Activated T-helper 9 cell treated with anti-CD3 and anti-CD28 coated beads, Interleukin-2, amount 50 U/mL, for 16 hours (primary cell): ENCODE measurements at regions not wholly inside any gene's neighbourhood (a gene's known extent, or its start where the extent isn't known, plus 50 kb on each side); places are given as distances from the start of the nearest gene placed in this dataset.
"Not testable (repeated sequence)": the region's sequence is repeated elsewhere in the genome, so short reads cannot be mapped to it uniquely, and the experiment has no call there.

Source experiments
- DNase-seq: peaks from one replicate; pipeline ENCODE4 v3.0.0-alpha.2; 2020; ENCODE audit warnings: low read depth

DNA sequence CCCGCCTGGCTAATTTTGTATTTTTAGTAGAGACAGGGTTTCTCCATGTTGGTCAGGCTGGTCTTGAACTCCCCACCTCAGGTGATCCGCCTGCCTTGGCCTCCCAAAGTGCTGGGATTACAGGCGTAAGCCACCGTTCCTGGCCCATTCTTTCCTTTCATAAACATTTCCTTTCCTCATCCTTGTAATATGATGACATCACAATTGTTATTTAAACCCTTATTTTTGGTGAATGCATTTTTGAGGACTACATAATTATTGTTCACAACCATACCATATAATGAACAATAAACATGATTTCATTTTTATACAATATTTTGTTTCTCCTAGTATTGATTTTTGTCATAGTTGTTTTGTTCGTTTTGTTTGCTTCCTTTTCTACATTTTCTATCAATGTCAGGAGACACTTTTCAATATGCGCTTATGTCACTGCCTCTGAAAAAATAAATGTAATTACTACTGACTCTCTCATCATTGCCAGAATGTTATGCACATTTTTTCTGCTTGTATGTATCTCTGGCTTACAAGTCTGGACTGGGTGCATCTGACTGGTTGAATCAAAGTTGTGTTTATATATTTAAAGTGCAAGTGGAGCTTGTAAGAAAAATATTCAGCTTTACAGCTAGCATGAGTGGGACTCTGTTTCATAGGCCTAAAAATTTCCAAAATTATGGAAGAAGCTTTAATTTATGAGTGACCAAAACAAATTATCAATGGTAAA is 2286.3 kb upstream of the RAG2 start:
- DNase-seq, result no peak

DNA sequence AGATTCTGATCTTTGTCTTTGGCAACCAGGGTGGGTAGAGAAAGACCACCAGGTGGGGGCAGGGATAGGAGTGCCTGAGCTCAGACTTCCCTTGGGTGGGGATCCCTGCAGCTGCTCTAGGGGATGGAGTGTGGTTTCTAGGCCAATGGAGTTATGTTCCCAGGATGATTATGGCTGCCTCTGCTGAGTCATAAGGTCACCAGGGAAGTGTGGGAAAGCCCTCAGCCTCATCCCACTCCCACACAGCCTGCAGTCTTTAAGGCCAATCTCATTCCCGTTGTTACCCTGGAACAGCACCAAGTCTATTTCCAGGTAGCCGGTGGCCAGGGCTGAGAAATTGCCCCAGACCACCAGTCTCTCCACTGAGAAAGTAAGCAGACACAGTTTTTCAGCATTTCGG is 2269.3 kb upstream of the RAG2 start:
- DNase-seq, result no peak

- DNase-seq, result no peak
Measured at GRCh38 chr11:38865922-38866321, 2267.9 kb upstream of the RAG2 start.

GRCh38 chr11:38842991-38843390 is 2245.0 kb upstream of the RAG2 start:
- no peak for DNase-seq

- DNase-seq, result no peak
Measured at GRCh38 chr11:38839071-38839470, 2241.0 kb upstream of the RAG2 start.

DNA sequence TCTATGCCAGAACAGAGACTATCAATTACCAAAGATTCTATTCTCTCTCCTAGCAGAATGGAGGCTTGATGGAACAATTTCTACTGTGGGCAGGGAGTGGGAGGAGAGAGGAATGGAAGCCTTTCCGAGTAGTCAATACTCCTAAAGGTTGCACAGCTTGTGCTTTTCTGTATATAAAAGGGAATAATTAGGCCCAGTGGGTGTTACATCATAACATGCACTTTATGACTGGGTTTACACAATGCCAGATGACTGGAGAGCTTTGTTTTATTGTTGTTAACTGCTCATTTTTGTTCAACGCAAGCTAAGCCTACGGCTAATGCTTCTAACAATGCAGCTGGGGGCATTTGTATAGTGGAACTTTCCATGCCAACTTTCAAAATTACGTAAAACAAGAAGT is 2237.9 kb upstream of the RAG2 start:
- no peak for DNase-seq

DNA sequence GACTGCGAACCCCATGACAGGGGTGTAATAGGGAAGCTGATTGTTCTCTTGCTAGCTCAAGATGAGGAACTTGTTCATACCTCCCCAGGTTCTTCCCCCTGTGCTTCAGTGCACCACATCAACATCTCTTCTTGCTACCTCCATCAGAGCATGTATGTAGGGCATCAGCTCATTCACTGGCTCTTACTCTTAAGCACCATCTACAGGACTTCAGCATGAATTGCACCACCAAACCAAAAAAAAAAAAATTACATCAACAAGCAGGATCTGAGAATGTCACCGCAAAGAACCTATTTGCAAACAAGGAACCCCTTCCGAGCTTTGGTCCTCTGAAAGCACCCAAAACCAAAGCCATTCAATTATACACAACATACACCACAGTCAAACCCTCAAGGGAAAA is 2226.5 kb upstream of the RAG2 start:
- no peak for DNase-seq

DNA sequence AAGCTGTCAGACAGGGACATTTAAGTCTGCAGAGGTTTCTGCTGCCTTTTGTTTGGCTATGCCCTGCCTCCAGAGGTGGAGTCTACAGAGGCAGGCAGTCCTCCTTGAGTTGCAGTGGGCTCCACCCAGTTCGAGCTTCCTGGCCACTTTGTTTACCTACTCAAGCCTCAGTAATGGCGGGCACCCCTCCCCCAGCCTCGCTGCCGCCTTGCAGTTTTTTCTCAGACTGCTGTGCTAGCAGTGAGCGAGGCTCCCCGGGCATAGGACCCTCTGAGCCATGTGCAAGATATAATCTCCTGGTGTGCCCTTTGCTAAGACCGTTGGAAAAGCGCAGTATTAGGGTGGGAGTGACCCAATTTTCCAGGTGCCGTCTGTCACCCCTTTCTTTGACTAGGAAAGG is 2223.8 kb upstream of the RAG2 start:
- not testable (repeated sequence) for DNase-seq

- no peak for DNase-seq
Measured at GRCh38 chr11:38819981-38820380, 2221.9 kb upstream of the RAG2 start.

GRCh38 chr11:38818720-38819119 is 2220.7 kb upstream of the RAG2 start:
- DNase-seq, result no peak

DNA sequence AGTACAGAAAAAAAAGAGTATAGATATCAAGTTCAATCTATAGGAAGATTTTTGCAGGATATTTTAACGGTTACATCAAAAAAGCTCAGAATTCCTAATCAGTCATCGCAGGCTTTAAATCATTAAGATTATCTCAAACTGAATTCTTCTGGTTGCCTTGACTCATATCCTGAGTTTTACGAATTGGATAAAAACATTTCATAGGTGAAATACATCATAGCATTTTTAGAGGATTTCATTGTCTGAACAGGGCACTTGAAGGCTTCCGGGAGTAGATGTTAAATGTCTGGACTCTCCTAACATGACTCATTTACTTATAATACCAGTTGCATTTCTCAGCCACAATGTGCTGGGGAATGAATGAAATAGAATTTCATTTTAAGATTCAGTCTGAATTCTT is 2216.6 kb upstream of the RAG2 start:
- no peak for DNase-seq

DNA sequence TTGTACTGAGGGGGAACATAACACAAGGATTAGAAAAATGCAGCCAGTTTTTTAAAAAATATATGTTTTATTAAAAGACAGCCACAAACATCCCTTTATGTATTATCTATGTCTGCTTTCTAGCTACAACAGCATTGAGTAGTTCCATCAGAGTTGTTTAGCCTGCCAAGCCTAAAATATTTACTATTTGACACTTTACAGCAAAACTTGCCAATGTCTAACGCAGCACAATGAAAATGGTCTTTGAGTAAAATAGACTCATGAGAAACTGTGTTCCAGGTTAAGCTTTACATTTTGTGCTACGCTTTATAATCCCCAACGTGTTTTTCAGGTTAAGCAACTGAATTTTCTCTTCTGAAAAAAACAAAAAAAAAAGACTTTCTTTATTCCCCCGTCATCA is 2211.5 kb upstream of the RAG2 start:
- no peak for DNase-seq

DNA sequence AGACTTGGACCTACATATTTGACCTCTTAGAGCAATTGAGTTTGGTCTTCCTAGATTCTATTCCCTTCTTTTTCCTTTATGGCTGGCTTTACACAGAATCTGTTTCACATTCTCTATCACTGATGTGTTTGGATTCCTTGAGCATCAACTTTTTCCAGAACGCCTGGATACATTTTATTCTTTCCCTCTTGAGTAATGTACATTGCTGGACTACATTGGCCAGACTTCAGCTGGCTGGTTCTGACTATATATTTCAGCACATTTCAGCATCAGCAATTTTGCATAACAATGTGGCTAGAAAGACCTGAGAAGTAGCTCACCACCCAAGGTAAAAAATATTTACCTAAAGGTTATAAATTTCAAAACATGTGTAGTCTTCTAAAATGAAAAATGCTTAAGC is 2198.2 kb upstream of the RAG2 start:
- no peak for DNase-seq

- no peak for DNase-seq
Measured at GRCh38 chr11:38795027-38795426, 2197.0 kb upstream of the RAG2 start.

DNA sequence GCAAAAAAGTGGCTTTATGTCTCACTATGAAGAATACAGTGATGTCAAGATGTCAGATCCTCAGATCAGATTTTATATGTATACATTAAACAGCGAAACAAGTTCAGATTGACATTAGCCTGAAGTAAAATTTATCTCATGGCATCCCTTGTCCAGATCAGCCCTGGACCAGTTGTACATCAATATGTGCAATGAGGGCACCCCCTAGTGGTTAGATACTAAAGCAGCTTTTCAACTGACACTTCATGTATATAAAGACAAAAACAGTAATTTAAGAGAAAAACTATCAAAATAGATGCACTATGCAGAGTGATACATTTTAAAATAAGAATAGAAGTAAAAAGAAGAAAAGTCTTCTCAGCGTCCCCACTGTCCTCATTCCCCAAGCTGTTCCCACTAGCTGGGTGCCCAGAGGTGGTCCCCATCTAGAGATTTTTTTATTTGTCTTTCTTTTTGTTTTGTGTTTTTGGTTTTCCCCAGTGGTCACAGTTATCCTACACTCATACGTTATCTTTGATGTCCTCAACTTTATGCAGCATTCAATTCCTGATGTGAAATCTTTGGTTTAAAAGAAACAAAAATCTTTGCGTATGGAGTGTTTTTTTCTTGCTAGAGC is 2193.4 kb upstream of the RAG2 start:
- no peak for DNase-seq

GRCh38 chr11:38788561-38788960 is 2190.5 kb upstream of the RAG2 start:
- no peak for DNase-seq

GRCh38 chr11:38784164-38784563 is 2186.1 kb upstream of the RAG2 start:
- DNase-seq, result no peak

- DNase-seq, result no peak
Measured at GRCh38 chr11:38766796-38767195, 2168.8 kb upstream of the RAG2 start.

GRCh38 chr11:38759394-38759793 is 2161.4 kb upstream of the RAG2 start:
- DNase-seq, result no peak

- DNase-seq, result no peak
Measured at GRCh38 chr11:38756537-38756936, 2158.5 kb upstream of the RAG2 start.

DNA sequence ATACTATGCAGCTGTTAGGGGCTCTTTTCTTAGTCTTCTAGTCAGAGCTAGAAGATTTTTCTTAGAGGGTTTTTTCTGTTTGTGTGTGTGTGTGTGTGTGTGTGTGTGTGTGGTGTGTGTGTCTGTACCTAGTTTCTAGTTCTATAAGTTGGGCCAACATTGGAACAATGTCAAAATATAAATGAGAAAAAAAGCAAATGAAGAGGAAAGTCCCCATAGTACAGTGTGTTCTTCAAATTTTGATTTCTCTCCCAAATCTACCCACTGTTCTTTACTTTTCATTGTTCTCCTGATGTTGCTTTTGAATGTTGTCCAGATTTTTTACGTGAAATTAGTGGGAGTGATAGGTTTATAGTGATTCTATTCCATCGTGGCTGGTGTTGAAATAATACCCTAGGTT is 2153.4 kb upstream of the RAG2 start:
- no peak for DNase-seq

DNA sequence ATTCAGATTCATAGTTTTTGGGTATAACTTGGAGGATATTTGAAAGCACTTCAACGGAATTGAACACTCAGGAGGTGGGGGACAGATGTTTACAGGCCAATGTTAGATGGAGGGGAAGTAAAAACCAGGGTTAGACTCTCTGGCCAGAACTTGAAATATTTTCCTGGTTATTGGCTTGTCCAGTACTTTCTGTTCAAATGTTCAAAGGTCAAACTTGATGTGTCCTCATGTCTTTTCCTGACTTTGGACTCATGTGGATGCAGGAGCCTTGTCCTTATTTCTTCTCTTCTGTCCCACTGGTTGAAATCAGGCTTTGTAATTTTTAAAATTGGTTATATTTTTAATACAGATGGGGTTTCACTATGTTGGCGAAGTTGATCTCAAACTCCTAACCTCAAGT is 2148.5 kb upstream of the RAG2 start:
- not testable (repeated sequence) for DNase-seq

DNA sequence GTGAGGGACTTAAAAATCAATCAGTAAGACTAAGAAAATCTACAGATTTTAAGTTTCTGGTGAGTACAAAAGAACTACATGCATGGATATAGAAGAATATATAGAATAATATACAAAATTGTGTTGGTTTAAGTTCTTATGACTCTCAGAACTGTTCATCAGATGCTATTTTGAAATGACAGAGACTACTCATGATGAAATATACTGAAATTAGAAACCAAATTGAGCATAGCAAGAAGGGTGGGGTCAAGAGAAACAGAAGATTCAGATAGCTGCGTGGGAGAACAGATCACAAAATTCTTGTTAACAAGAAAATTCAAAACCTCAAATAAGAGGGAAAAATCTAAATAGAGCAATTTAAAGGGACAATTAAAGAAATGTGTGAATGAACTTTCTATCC is 2125.3 kb upstream of the RAG2 start:
- DNase-seq, result no peak
